ENCODE measurements at regions not wholly inside any gene's neighbourhood (a gene's known extent, or its start where the extent isn't known, plus 50 kb on each side); places are given as distances from the start of the nearest gene placed in this dataset.

- Mint-ChIP-seq H3K27ac (peak overlapping the region; percentile 34), H3K4me3 (no peak overlapping the region), H3K36me3 (no peaks in the 10 kb centered on the region), H3K27me3 (ENCODE audit: low read depth) (no peaks in the 10 kb centered on the region), H3K4me1 (peaks cover 51% of the 10 kb centered on the region), H3K9me3 (no peaks in the 10 kb centered on the region)
- ChIA-PET CTCF (interaction anchor here (1.4 to 2.1 kb wide), 3 partner anchors 8 to 33 kb away, joined by 5 to 13 read pairs (median 8); no protein-coding TSS in a partner anchor), POLR2A (no interaction called here)
- DNase-seq (ENCODE audit: low spot score) = no peak
- no peak for TF ChIP-seq CBFB (CRISPR knock-in tag; IDR thresholded peaks at IDR 0.05; ENCODE audit: low read depth)
- no peak for TF ChIP-seq ERG (CRISPR knock-in tag; IDR thresholded peaks at IDR 0.05)
- TF ChIP-seq USF1 (CRISPR knock-in tag; IDR thresholded peaks at IDR 0.05) = no peak
- no peak for TF ChIP-seq AR (CRISPR knock-in tag; IDR thresholded peaks at IDR 0.05)
- no peak for TF ChIP-seq FOXJ3 (CRISPR knock-in tag; IDR thresholded peaks at IDR 0.05; ENCODE audit: borderline replicate concordance)
- TF ChIP-seq PRRX2 (CRISPR knock-in tag; IDR thresholded peaks at IDR 0.05) = no peak
- TF ChIP-seq NFE2L1 (CRISPR knock-in tag; IDR thresholded peaks at IDR 0.05) = no peak
- TF ChIP-seq E2F4 (CRISPR knock-in tag; IDR thresholded peaks at IDR 0.05; ENCODE audit: borderline replicate concordance, low read depth) = no peak
- no peak for TF ChIP-seq IRF1 (CRISPR knock-in tag; IDR thresholded peaks at IDR 0.05)
- ATAC-seq = no peak
These were observed 103.5 kb upstream of the FAM20C start for GRCh38 chr7:88927-89231.

GRCh38 chr7:89232-90019, 102.9 kb upstream of the FAM20C start:
- H3K4me3 Mint-ChIP-seq = no peak overlapping the region
- TF ChIP-seq ZNF396 (CRISPR knock-in tag; IDR thresholded peaks at IDR 0.05; ENCODE audit: borderline replicate concordance) (no peak), NFE2L1 (CRISPR knock-in tag; IDR thresholded peaks at IDR 0.05) (0 out of 2 replicates have a peak, but pooled peaks have one; percentile 45)
- H3K27ac Mint-ChIP-seq = peak overlapping the region; percentile 40
- no peaks in the 10 kb centered on the region for H3K36me3 Mint-ChIP-seq
- no peaks in the 10 kb centered on the region for H3K27me3 Mint-ChIP-seq (ENCODE audit: low read depth)
- CTCF ChIA-PET = interaction anchor here (2.1 kb wide), 1 partner anchor 25 kb away, joined by 13 read pairs; no protein-coding TSS in a partner anchor
- POLR2A ChIA-PET = no interaction called here
- no peak for ATAC-seq
- DNase-seq (ENCODE audit: low spot score) = no peak
- no peaks in the 10 kb centered on the region for H3K9me3 Mint-ChIP-seq
- H3K4me1 Mint-ChIP-seq = peaks cover 56% of the 10 kb centered on the region

- peaks cover 65% of the 10 kb centered on the region for H3K4me1 Mint-ChIP-seq
- H3K4me3 Mint-ChIP-seq = no peak overlapping the region
- no peak for DNase-seq (ENCODE audit: low spot score)
- POLR2A ChIA-PET = no interaction called here
- ATAC-seq = no peak
- no peaks in the 10 kb centered on the region for H3K27me3 Mint-ChIP-seq (ENCODE audit: low read depth)
- H3K27ac Mint-ChIP-seq = peak overlapping the region; percentile 92
- CTCF ChIA-PET = no interaction called here
- no peaks in the 10 kb centered on the region for H3K9me3 Mint-ChIP-seq
- TF ChIP-seq NFE2L1 (CRISPR knock-in tag; IDR thresholded peaks at IDR 0.05) = 0 out of 2 replicates have a peak, but pooled peaks have one; percentile 31
- no peak for TF ChIP-seq ETV6 (CRISPR knock-in tag; IDR thresholded peaks at IDR 0.05)
- no peak for TF ChIP-seq RELA (CRISPR knock-in tag; IDR thresholded peaks at IDR 0.05; ENCODE audit: borderline replicate concordance)
- no peak for TF ChIP-seq ERG (CRISPR knock-in tag; IDR thresholded peaks at IDR 0.05)
- no peak for TF ChIP-seq ZBTB43 (CRISPR knock-in tag; IDR thresholded peaks at IDR 0.05)
- H3K36me3 Mint-ChIP-seq = no peaks in the 10 kb centered on the region
These were observed 102.0 kb upstream of the FAM20C start for GRCh38 chr7:90111-91063.
